MM.1S (cell line): ENCODE measurements at regions not wholly inside any gene's neighbourhood (a gene's known extent, or its start where the extent isn't known, plus 50 kb on each side); places are given as distances from the start of the nearest gene placed in this dataset.

Source experiments
- DNase-seq: peaks from one replicate; pipeline ENCODE4 v3.0.0-alpha.2; 2015
- H2AFZ ChIP-seq: fragments of 300-600 bp; sonication (generic); 2 replicates; pipeline ENCODE4 v1.6.0; 2016; ENCODE audit warnings: antibody characterized with exemption, low read length
- H3F3A ChIP-seq: fragments of 300-600 bp; sonication (generic); 2 replicates; pipeline ENCODE4 v1.6.1; 2016; ENCODE audit warnings: mild to moderate bottlenecking, antibody characterized with exemption, low read length, moderate library complexity, mixed read lengths; ENCODE audit not compliant: insufficient read depth
- H3K27ac ChIP-seq: fragments of 300-600 bp; sonication (generic); 2 replicates; pipeline ENCODE4 v1.5.1; 2016; ENCODE audit warnings: mild to moderate bottlenecking, low read length
- H3K27me3 ChIP-seq: fragments of 300-600 bp; sonication (generic); replicated peaks from 2 replicates; pipeline ENCODE4 v1.6.0; 2016; ENCODE audit warnings: low read length; ENCODE audit not compliant: insufficient read depth
- H3K36me3 ChIP-seq: fragments of 300-600 bp; sonication (generic); replicated peaks from 2 replicates; pipeline ENCODE4 v1.6.1; 2016; ENCODE audit warnings: mild to moderate bottlenecking, low read length, mixed read lengths; ENCODE audit not compliant: insufficient read depth
- H3K4me1 ChIP-seq: fragments of 300-600 bp; sonication (generic); 2 replicates; pipeline ENCODE4 v1.6.1; 2016; ENCODE audit warnings: low read length, mixed read lengths
- H3K4me2 ChIP-seq: fragments of 300-600 bp; sonication (generic); 2 replicates; pipeline ENCODE4 v1.6.0; 2016; ENCODE audit warnings: low read depth, low read length
- H3K4me3 ChIP-seq: fragments of 300-600 bp; sonication (generic); 2 replicates; pipeline ENCODE4 v1.5.1; 2016; ENCODE audit warnings: low read length, mixed read lengths
- H3K79me2 ChIP-seq: fragments of 300-600 bp; sonication (generic); 2 replicates; pipeline ENCODE4 v1.6.1; 2016; ENCODE audit warnings: mixed run types, low read length, mixed read lengths
- H3K9ac ChIP-seq: fragments of 300-600 bp; sonication (generic); 2 replicates; pipeline ENCODE4 v1.6.1; 2016; ENCODE audit warnings: low read length, mixed read lengths
- H3K9me2 ChIP-seq: fragments of 300-600 bp; sonication (generic); replicated peaks from 2 replicates; pipeline ENCODE4 v1.6.1; 2016; ENCODE audit warnings: mild to moderate bottlenecking, low read length, mixed read lengths; ENCODE audit not compliant: insufficient read depth
- H3K9me3 ChIP-seq: fragments of 300-600 bp; sonication (generic); replicated peaks from 2 replicates; pipeline ENCODE4 v1.6.1; 2016; ENCODE audit warnings: mild to moderate bottlenecking, low read length, mixed read lengths; ENCODE audit not compliant: insufficient read depth
- H4K20me1 ChIP-seq: fragments of 300-600 bp; sonication (generic); 2 replicates; pipeline ENCODE4 v1.6.1; 2016; ENCODE audit warnings: mild to moderate bottlenecking, low read length, moderate library complexity, mixed read lengths; ENCODE audit not compliant: insufficient read depth
- EZH2 ChIP-seq: fragments of 300-600 bp; sonication (generic); optimal IDR thresholded peaks from 2 replicates; pipeline ENCODE3; 2017; ENCODE audit warnings: low read depth, mild to moderate bottlenecking, antibody characterized with exemption, low read length, mixed read lengths
- EZH2phosphoT487 ChIP-seq: fragments of 300-600 bp; sonication (generic); IDR thresholded peaks from 2 replicates; pipeline ENCODE4 v1.6.1; 2018; ENCODE audit warnings: antibody characterized with exemption, low read length
- TF ChIP-seq, protein P1 (sequence below): fragments of 300-600 bp; sonication (generic); IDR thresholded peaks from 2 replicates; pipeline ENCODE4 v1.5.1; 2016; ENCODE audit warnings: antibody characterized with exemption, low read length, mixed read lengths

DNA sequence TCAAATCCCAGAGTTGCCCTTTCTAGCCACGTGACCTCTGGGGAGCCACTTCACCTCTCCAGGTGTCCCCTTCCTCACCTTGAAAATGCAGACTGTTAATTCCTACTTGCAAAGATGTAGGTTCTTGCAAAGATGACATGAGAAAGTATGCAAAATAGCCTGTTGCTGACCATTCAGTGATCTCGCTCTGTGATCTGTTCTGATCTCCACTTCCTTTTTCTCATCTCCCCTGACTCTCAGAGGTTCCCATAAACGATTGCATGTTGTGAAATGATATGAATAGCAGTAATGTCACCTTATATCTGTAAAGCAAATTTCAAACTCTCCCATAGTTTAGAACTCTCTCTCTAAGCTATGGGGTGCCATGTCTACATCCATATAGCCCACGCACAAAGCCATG lies 182.3 kb downstream of the TMEM132E start:
- H4K20me1 ChIP-seq = no peaks in the 10 kb centered on the region
- no peaks in the 10 kb centered on the region for H3F3A ChIP-seq
- TF ChIP-seq EZH2phosphoT487 (no peak), EZH2 (no peak)
- TF ChIP-seq, protein P1, sequence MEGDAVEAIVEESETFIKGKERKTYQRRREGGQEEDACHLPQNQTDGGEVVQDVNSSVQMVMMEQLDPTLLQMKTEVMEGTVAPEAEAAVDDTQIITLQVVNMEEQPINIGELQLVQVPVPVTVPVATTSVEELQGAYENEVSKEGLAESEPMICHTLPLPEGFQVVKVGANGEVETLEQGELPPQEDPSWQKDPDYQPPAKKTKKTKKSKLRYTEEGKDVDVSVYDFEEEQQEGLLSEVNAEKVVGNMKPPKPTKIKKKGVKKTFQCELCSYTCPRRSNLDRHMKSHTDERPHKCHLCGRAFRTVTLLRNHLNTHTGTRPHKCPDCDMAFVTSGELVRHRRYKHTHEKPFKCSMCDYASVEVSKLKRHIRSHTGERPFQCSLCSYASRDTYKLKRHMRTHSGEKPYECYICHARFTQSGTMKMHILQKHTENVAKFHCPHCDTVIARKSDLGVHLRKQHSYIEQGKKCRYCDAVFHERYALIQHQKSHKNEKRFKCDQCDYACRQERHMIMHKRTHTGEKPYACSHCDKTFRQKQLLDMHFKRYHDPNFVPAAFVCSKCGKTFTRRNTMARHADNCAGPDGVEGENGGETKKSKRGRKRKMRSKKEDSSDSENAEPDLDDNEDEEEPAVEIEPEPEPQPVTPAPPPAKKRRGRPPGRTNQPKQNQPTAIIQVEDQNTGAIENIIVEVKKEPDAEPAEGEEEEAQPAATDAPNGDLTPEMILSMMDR = no peak
- no peak for DNase-seq
- H3K9me2 ChIP-seq = no peaks in the 10 kb centered on the region
- no peak overlapping the region for H3K27ac ChIP-seq
- no peak overlapping the region for H3K4me2 ChIP-seq
- no peaks in the 10 kb centered on the region for H3K9me3 ChIP-seq
- no peaks in the 10 kb centered on the region for H3K4me1 ChIP-seq
- H2AFZ ChIP-seq = no peak overlapping the region
- H3K9ac ChIP-seq = no peak overlapping the region
- no peaks in the 10 kb centered on the region for H3K79me2 ChIP-seq
- H3K27me3 ChIP-seq = no peaks in the 10 kb centered on the region
- no peak overlapping the region for H3K4me3 ChIP-seq
- H3K36me3 ChIP-seq = no peaks in the 10 kb centered on the region

DNA sequence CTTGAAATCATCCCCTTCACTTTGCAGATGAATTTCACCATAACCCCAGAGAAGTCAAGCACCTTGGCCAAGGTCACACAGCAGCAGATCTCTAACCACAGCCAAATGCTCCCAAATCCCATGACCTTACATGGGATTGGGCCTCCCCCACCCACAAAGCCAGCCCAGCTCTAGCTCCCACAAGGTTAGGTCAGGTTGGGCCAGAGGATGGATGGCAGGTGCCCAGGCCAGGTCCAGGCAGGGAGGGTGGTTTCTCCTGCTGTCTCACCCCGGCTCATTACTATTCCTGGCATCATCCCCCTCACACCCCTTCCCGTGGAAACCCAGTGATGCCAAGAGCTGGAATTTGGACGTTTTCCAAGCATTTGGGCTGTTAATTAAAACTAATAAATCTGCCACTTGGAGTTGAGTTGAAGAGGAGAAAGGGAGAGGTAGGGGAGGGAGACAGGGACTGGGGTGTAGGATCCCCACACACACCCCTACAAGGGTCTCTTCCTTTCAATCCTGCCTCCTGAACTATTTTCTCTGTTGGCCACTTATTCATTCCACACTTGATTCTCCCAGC lies 181.6 kb downstream of the TMEM132E start:
- H3K9me3 ChIP-seq = no peaks in the 10 kb centered on the region
- H3K9ac ChIP-seq = no peak overlapping the region
- H3K27ac ChIP-seq = no peak overlapping the region
- no peaks in the 10 kb centered on the region for H3K36me3 ChIP-seq
- TF ChIP-seq EZH2phosphoT487 = no peak
- H3K4me3 ChIP-seq = no peak overlapping the region
- no peaks in the 10 kb centered on the region for H3K79me2 ChIP-seq
- H3K4me2 ChIP-seq = no peak overlapping the region
- no peaks in the 10 kb centered on the region for H3F3A ChIP-seq
- DNase-seq = no peak
- H3K27me3 ChIP-seq = no peaks in the 10 kb centered on the region
- no peaks in the 10 kb centered on the region for H3K9me2 ChIP-seq
- H4K20me1 ChIP-seq = no peaks in the 10 kb centered on the region
- no peaks in the 10 kb centered on the region for H3K4me1 ChIP-seq
- no peak overlapping the region for H2AFZ ChIP-seq

DNA sequence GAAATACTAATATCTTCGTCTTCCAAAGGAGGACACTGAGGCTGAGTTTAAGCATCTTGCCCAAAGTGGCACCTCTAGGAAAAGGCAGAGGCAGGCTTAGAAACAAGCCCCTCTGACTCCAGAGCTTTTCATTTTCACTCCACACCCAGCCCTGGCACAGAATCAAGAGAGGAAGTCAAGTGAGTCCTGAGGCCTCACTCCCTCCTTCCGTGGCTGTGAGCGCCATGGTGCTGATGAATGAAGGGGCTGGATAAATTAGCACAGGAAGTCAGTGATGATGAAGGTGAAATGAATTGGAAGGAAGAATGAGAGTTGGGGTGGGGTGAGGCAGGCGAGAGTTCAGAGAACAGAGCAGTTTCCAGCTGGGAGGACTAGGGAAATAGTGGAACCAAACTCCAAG lies 179.3 kb downstream of the TMEM132E start:
- H3K27me3 ChIP-seq = no peaks in the 10 kb centered on the region
- H2AFZ ChIP-seq = no peak overlapping the region
- no peak overlapping the region for H3K27ac ChIP-seq

DNA sequence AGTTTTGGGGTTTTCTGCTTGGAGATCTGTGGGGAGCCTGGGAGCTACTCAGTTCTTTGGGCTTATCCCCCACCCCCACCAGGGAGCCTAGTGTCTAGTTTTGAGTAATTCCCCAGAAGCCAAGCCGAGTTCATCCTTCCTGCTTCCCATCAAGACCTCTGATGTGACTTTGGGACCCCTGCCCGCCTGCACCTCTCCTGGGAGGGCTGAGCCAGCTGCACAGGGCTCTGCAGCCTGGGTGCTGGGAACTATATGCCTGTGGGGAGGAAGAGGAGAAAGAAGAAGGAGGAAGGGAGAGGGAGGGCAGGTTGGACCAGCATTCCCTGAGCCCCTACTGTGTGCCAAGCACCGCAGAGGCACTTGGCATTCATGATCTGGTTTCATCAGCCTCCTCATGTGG lies 178.9 kb downstream of the TMEM132E start:
- H3K4me3 ChIP-seq = no peak overlapping the region
- H3K9me2 ChIP-seq = no peaks in the 10 kb centered on the region
- no peaks in the 10 kb centered on the region for H3F3A ChIP-seq
- H3K27ac ChIP-seq = no peak overlapping the region
- no peak overlapping the region for H3K9ac ChIP-seq
- no peak overlapping the region for H3K4me2 ChIP-seq
- TF ChIP-seq, protein P1 = no peak
- no peak for TF ChIP-seq EZH2phosphoT487
- no peak for TF ChIP-seq EZH2
- no peaks in the 10 kb centered on the region for H3K27me3 ChIP-seq
- H3K36me3 ChIP-seq = no peaks in the 10 kb centered on the region
- H3K9me3 ChIP-seq = no peaks in the 10 kb centered on the region
- no peaks in the 10 kb centered on the region for H3K4me1 ChIP-seq
- H2AFZ ChIP-seq = no peak overlapping the region
- no peaks in the 10 kb centered on the region for H4K20me1 ChIP-seq
- H3K79me2 ChIP-seq = no peaks in the 10 kb centered on the region
- no peak for DNase-seq

More for the DNA sequence above, 179.3 kb downstream of the TMEM132E start:
- TF ChIP-seq, protein P1 = no peak
- TF ChIP-seq EZH2 (no peak), EZH2phosphoT487 (no peak)
- no peaks in the 10 kb centered on the region for H3K36me3 ChIP-seq
- H3K79me2 ChIP-seq = no peaks in the 10 kb centered on the region
- no peak overlapping the region for H3K9ac ChIP-seq
- no peaks in the 10 kb centered on the region for H3K9me3 ChIP-seq
- no peak for DNase-seq
- H4K20me1 ChIP-seq = no peaks in the 10 kb centered on the region
- H3K4me3 ChIP-seq = no peak overlapping the region
- no peak overlapping the region for H3K4me2 ChIP-seq
- H3F3A ChIP-seq = no peaks in the 10 kb centered on the region
- H3K9me2 ChIP-seq = no peaks in the 10 kb centered on the region
- H3K4me1 ChIP-seq = no peaks in the 10 kb centered on the region
